ENCODE measurements at regions not wholly inside any gene's neighbourhood (a gene's known extent, or its start where the extent isn't known, plus 50 kb on each side); places are given as distances from the start of the nearest gene placed in this dataset.

- no peak for TF ChIP-seq CTCF (IDR thresholded peaks at IDR 0.05)
- TF ChIP-seq EP300 (IDR thresholded peaks at IDR 0.05) = no peak
- no peak for TF ChIP-seq POLR2A (IDR thresholded peaks at IDR 0.05)
These were observed 1286.9 kb downstream of the GRIK2 start for GRCh38 chr6:102680413-102680812.
